ENCODE measurements at regions not wholly inside any gene's neighbourhood (a gene's known extent, or its start where the extent isn't known, plus 50 kb on each side); places are given as distances from the start of the nearest gene placed in this dataset.

DNA sequence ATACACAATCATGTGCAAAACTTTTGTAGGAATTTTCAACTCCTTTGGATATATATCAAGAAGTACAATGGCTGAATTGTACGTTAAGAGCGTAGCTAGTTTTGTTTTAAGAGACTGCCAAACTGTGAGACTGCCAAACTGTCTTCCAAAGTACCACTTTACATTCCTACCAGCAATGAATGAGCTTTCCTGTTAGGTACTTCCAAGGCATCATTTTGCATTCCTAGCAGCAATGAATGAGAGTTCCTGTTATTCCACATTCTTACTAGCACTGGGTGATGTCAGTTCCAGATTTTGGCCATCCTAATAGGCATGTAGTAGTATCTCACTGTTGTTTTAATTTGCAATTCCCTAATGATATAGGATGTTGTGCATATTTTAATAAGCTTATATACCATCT lies 219.3 kb downstream of the KCNN2 start:
- no peaks in the 10 kb centered on the region for H3K9me3 ChIP-seq
- intact Hi-C loops (cut with DNase I): no loop called here
- no peaks in the 10 kb centered on the region for H3K36me3 ChIP-seq
- TF ChIP-seq, protein P1, sequence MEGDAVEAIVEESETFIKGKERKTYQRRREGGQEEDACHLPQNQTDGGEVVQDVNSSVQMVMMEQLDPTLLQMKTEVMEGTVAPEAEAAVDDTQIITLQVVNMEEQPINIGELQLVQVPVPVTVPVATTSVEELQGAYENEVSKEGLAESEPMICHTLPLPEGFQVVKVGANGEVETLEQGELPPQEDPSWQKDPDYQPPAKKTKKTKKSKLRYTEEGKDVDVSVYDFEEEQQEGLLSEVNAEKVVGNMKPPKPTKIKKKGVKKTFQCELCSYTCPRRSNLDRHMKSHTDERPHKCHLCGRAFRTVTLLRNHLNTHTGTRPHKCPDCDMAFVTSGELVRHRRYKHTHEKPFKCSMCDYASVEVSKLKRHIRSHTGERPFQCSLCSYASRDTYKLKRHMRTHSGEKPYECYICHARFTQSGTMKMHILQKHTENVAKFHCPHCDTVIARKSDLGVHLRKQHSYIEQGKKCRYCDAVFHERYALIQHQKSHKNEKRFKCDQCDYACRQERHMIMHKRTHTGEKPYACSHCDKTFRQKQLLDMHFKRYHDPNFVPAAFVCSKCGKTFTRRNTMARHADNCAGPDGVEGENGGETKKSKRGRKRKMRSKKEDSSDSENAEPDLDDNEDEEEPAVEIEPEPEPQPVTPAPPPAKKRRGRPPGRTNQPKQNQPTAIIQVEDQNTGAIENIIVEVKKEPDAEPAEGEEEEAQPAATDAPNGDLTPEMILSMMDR (IDR thresholded peaks at IDR 0.05): no peak
- no peak overlapping the region for H3K4me3 ChIP-seq
- H3K27me3 ChIP-seq: no peaks in the 10 kb centered on the region
- DNase-seq: no peak
- no peak overlapping the region for H3K9ac ChIP-seq (ENCODE audit: low read depth in 2 of 2, low read length in 2 of 2)
- H3K27ac ChIP-seq: no peak overlapping the region
- H3K4me1 ChIP-seq: no peaks in the 10 kb centered on the region

GRCh38 chr5:114565871-114566270 lies 204.0 kb downstream of the KCNN2 start:
- no peak overlapping the region for H3K27ac ChIP-seq
- H3K36me3 ChIP-seq: no peaks in the 10 kb centered on the region
- H3K27me3 ChIP-seq: no peaks in the 10 kb centered on the region
- TF ChIP-seq, protein P1 (IDR thresholded peaks at IDR 0.05): no peak
- DNase-seq: no peak
- H3K9ac ChIP-seq (ENCODE audit: low read depth in 2 of 2, low read length in 2 of 2): no peak overlapping the region
- no peak overlapping the region for H3K4me3 ChIP-seq
- no peaks in the 10 kb centered on the region for H3K4me1 ChIP-seq
- intact Hi-C loops (cut with DNase I): no loop called here
- no peaks in the 10 kb centered on the region for H3K9me3 ChIP-seq

DNA sequence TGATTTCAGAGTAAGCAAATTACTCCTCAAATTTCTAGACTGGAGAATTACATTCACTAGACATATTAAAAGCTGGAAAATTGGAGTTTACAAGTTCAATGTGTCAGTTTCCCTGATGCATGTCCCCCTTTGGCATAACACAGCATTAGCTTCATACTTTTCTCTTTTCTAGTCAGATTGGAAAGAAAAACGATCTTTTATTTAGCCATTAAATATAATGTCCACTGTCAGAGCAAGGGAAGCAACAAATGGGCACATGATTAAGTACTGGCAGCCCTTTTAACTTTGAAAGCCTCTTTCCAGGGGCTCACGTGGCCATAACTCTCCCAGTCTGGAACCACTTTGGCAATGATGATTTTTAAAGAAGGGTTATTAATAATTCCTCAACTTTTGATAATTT lies 203.3 kb downstream of the KCNN2 start:
- no peak overlapping the region for H3K27ac ChIP-seq
- TF ChIP-seq, protein P1 (IDR thresholded peaks at IDR 0.05): no peak
- intact Hi-C loops (cut with DNase I): no loop called here

GRCh38 chr5:114561415-114561814 lies 199.5 kb downstream of the KCNN2 start:
- Histone ChIP-seq H3K4me3 (no peak overlapping the region), H3K4me1 (no peaks in the 10 kb centered on the region), H3K9ac (ENCODE audit: low read depth in 2 of 2, low read length in 2 of 2) (no peak overlapping the region), H3K27ac (no peak overlapping the region), H3K36me3 (no peaks in the 10 kb centered on the region), H3K9me3 (no peaks in the 10 kb centered on the region), H3K27me3 (no peaks in the 10 kb centered on the region)
- DNase-seq: no peak
- TF ChIP-seq, protein P1 (IDR thresholded peaks at IDR 0.05): no peak
- intact Hi-C loops (cut with DNase I): no loop called here

More for the DNA sequence above, 203.3 kb downstream of the KCNN2 start:
- no peak for DNase-seq
- H3K9me3 ChIP-seq: no peaks in the 10 kb centered on the region
- no peaks in the 10 kb centered on the region for H3K27me3 ChIP-seq
- H3K36me3 ChIP-seq: no peaks in the 10 kb centered on the region
- H3K9ac ChIP-seq (ENCODE audit: low read depth in 2 of 2, low read length in 2 of 2): no peak overlapping the region
- no peaks in the 10 kb centered on the region for H3K4me1 ChIP-seq
- no peak overlapping the region for H3K4me3 ChIP-seq

All from colonic mucosa (tissue), 4 donors.